SK-N-SH (cell line): ENCODE measurements at regions not wholly inside any gene's neighbourhood (a gene's known extent, or its start where the extent isn't known, plus 50 kb on each side); places are given as distances from the start of the nearest gene placed in this dataset.

Experiments used
- CTCF ChIA-PET: fragments of 300-600, 350-600 bp; formaldehyde crosslinking; extraction: SDS; loops from one replicate; lab custom pipeline; 2021; lab: Yijun Ruan, JAX
- POLR2A ChIA-PET: fragments of 350-600 bp; sonication (Branson Sonifier 250); formaldehyde crosslinking; extraction: SDS; loops from one replicate; lab custom pipeline; 2020; ENCODE audit warnings: antibody characterized with exemption, inconsistent platforms; lab: Yijun Ruan, JAX
- DNase-seq: peaks from one replicate; pipeline ENCODE4 v3.0.0; 2012
- H2AFZ ChIP-seq: fragments of 200-600 bp; sonication (generic); 2 replicates; pipeline ENCODE4 v1.8.1; 2016; ENCODE audit warnings: antibody characterized with exemption, mild to moderate bottlenecking, low read depth
- H3F3A ChIP-seq: fragments of 200-600 bp; sonication (generic); replicated peaks from 2 replicates; pipeline ENCODE3; 2016; ENCODE audit warnings: antibody characterized with exemption, mild to moderate bottlenecking; ENCODE audit not compliant: insufficient read depth
- H3K27ac ChIP-seq, 2 experiments: fragments of 200-500 bp in 1 of 2; fragments of 200-600 bp in 1 of 2; sonication (Bioruptor generic) in 1 of 2; sonication (generic), shearing (Covaris generic) in 1 of 2; 2 replicates each; pipeline versions ENCODE4 v1.5.1 to v1.6.1; 2014 to 2016; ENCODE audit warnings: low read depth in 2 of 2, inconsistent platforms in 1 of 2, low read length in 1 of 2, mild to moderate bottlenecking in 1 of 2, mixed read lengths in 1 of 2
- H3K27me3 ChIP-seq: fragments of 200-600 bp; sonication (generic), shearing (Covaris generic); 2 replicates; pipeline ENCODE4 v1.6.1; 2016; ENCODE audit warnings: mixed run types; ENCODE audit not compliant: insufficient read depth
- H3K36me3 ChIP-seq, 2 experiments: fragments of 200-500 bp in 1 of 2; fragments of 200-600 bp in 1 of 2; sonication (Bioruptor generic) in 1 of 2; sonication (generic) in 1 of 2; replicated peaks in 1 of 2; 2 replicates each; pipeline versions ENCODE3 to v1.5.1; 2014 to 2016; ENCODE audit warnings: low read length in 1 of 2, mild to moderate bottlenecking in 1 of 2; ENCODE audit not compliant: insufficient read depth in 2 of 2, control insufficient read depth in 1 of 2
- H3K4me1 ChIP-seq, 2 experiments: fragments of 200-500 bp in 1 of 2; fragments of 200-600 bp in 1 of 2; sonication (Bioruptor generic) in 1 of 2; sonication (generic), shearing (Covaris generic) in 1 of 2; 2 replicates each; pipeline versions ENCODE4 v1.5.1 to v1.6.1; 2014 to 2016; ENCODE audit warnings: low read depth in 1 of 2, low read length in 1 of 2, mixed run types in 1 of 2; ENCODE audit not compliant: insufficient read depth in 2 of 2, control insufficient read depth in 1 of 2
- H3K4me2 ChIP-seq: fragments of 200-600 bp; sonication (generic), shearing (Covaris generic); 2 replicates; pipeline ENCODE4 v1.6.1; 2017; ENCODE audit warnings: mixed run types
- H3K4me3 ChIP-seq, 2 experiments: fragments of 200-500 bp in 1 of 2; fragments of 200-600 bp in 1 of 2; sonication (Bioruptor generic) in 1 of 2; sonication (generic), shearing (Covaris generic) in 1 of 2; 2 replicates each; pipeline versions ENCODE4 v1.5.1 to v1.8.1; 2014 to 2016; ENCODE audit warnings: low read depth in 2 of 2, inconsistent platforms in 1 of 2, low read length in 1 of 2, mild to moderate bottlenecking in 1 of 2, mixed read lengths in 1 of 2, moderate library complexity in 1 of 2
- H3K79me2 ChIP-seq: fragments of 200-600 bp; sonication (generic); 2 replicates; pipeline ENCODE4 v1.8.1; 2017; ENCODE audit warnings: mild to moderate bottlenecking; ENCODE audit not compliant: insufficient read depth
- H3K9ac ChIP-seq: fragments of 200-600 bp; sonication (generic); 2 replicates; pipeline ENCODE4 v1.6.1; 2017; ENCODE audit warnings: mixed run types
- H3K9me2 ChIP-seq: fragments of 200-600 bp; sonication (generic); 2 replicates; pipeline ENCODE4 v1.6.1; 2017; ENCODE audit warnings: mixed run types
- H3K9me3 ChIP-seq: fragments of 200-600 bp; sonication (generic); 2 replicates; pipeline ENCODE4 v1.6.1; 2017; ENCODE audit warnings: mixed run types, mild to moderate bottlenecking, moderate library complexity
- H4K20me1 ChIP-seq: fragments of 200-600 bp; sonication (generic); 2 replicates; pipeline ENCODE4 v1.6.1; 2017; ENCODE audit warnings: mild to moderate bottlenecking, mixed run types; ENCODE audit not compliant: insufficient read depth
- CHD2 ChIP-seq: fragments of 150-350 bp; IDR thresholded peaks from 2 replicates; pipeline ENCODE4 v1.6.1; 2018; ENCODE audit warnings: low read length; ENCODE audit not compliant: partially characterized antibody
- FOSL2 ChIP-seq: IDR thresholded peaks from 2 replicates; pipeline ENCODE4 v1.4.0; 2012; ENCODE audit warnings: low read depth, mild to moderate bottlenecking, moderate library complexity, borderline replicate concordance
- REST ChIP-seq: IDR thresholded peaks from 2 replicates; pipeline ENCODE4 v1.6.1; 2012; ENCODE audit warnings: mild to moderate bottlenecking, low read depth, low read length, moderate library complexity
- RFX5 ChIP-seq: IDR thresholded peaks from 2 replicates; pipeline ENCODE4 v1.6.1; 2012; ENCODE audit warnings: mild to moderate bottlenecking, improper control_type of control experiment, low read length
- TAF1 ChIP-seq: IDR thresholded peaks from 2 replicates; pipeline ENCODE4 v1.6.1; 2012; ENCODE audit warnings: low read depth, mild to moderate bottlenecking, low read length, moderate library complexity, borderline replicate concordance
- ZBTB33 ChIP-seq: IDR thresholded peaks from 2 replicates; pipeline ENCODE4 v1.4.0; 2012; ENCODE audit warnings: low read depth, borderline replicate concordance
- whole genome bisulfite sequencing: methylation state at CpG from one replicate; pipeline ENCODE4 v1.1.6; 2017; ENCODE audit warnings: low lambda C conversion rate; 5-methylcytosine and 5-hydroxymethylcytosine counted together
- TF ChIP-seq, protein P1 (sequence below): fragments of 150-350 bp; IDR thresholded peaks from 2 replicates; pipeline ENCODE4 v1.6.1; 2016; ENCODE audit warnings: mild to moderate bottlenecking, low read depth, low read length

- TF ChIP-seq ZBTB33 (no peak), CHD2 (no peak), RFX5 (no peak), FOSL2 (no peak), TAF1 (no peak)
- TF ChIP-seq, all 33 proteins: peak for 0
Measured at GRCh38 chr11:76723548-76723947, 53.0 kb upstream of the LRRC32 start (continued).

- H3K27me3 ChIP-seq = peaks cover 26% of the 10 kb centered on the region; the same call in 1 of the 2 replicates
- no peaks in the 10 kb centered on the region for H3K9me2 ChIP-seq
- H3K4me2 ChIP-seq = no peak overlapping the region
- CTCF ChIA-PET = interaction anchor here (0.7 to 11.0 kb wide), 9 partner anchors 10 to 350 kb away, joined by 3 to 108 read pairs (median 8); no protein-coding TSS in a partner anchor
- H3K9ac ChIP-seq = no peak overlapping the region
- WGBS = 67% methylated on average over 3 of the region's 3 CpGs
- H3K79me2 ChIP-seq = no peaks in the 10 kb centered on the region
- H3K4me3 ChIP-seq = no peak overlapping the region
- no peak for DNase-seq
- TF ChIP-seq REST = peak; percentile 94
- TF ChIP-seq, protein P1, sequence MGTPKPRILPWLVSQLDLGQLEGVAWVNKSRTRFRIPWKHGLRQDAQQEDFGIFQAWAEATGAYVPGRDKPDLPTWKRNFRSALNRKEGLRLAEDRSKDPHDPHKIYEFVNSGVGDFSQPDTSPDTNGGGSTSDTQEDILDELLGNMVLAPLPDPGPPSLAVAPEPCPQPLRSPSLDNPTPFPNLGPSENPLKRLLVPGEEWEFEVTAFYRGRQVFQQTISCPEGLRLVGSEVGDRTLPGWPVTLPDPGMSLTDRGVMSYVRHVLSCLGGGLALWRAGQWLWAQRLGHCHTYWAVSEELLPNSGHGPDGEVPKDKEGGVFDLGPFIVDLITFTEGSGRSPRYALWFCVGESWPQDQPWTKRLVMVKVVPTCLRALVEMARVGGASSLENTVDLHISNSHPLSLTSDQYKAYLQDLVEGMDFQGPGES = no peak
- H3K4me1 ChIP-seq = peaks cover 0 to 4% of the 10 kb centered on the region in 2 experiments; a peak in 1 of 4 replicates
- no peaks in the 10 kb centered on the region for H3K36me3 ChIP-seq
- POLR2A ChIA-PET = no interaction called here
- no peak overlapping the region for H2AFZ ChIP-seq
- H3K27ac ChIP-seq = no peak overlapping the region
- H3K9me3 ChIP-seq = no peaks in the 10 kb centered on the region
- no peaks in the 10 kb centered on the region for H4K20me1 ChIP-seq
- no peaks in the 10 kb centered on the region for H3F3A ChIP-seq
Measured at GRCh38 chr11:76724171-76724768, 53.7 kb upstream of the LRRC32 start.
